ENCODE measurements at regions not wholly inside any gene's neighbourhood (a gene's known extent, or its start where the extent isn't known, plus 50 kb on each side); places are given as distances from the start of the nearest gene placed in this dataset.
"Not testable (repeated sequence)": the region's sequence is repeated elsewhere in the genome, so short reads cannot be mapped to it uniquely, and the experiment has no call there.

GRCh38 chr13:111665691-111666095 lies 345.3 kb downstream of the TEX29 start:
- no peak for DNase-seq

GRCh38 chr13:111666164-111666776 lies 345.8 kb downstream of the TEX29 start:
- no peak for DNase-seq

- DNase-seq, result no peak
Measured at GRCh38 chr13:111667757-111668156, 347.3 kb downstream of the TEX29 start.

- no peak for DNase-seq
Measured at GRCh38 chr13:111668451-111668850, 348.0 kb downstream of the TEX29 start.

- DNase-seq, result not testable (repeated sequence)
Measured at GRCh38 chr13:111672198-111672597, 351.8 kb downstream of the TEX29 start.

GRCh38 chr13:111678120-111678882 lies 357.9 kb downstream of the TEX29 start:
- DNase-seq, result not testable (repeated sequence)

GRCh38 chr13:111679645-111680044 lies 359.2 kb downstream of the TEX29 start:
- not testable (repeated sequence) for DNase-seq

GRCh38 chr13:111680100-111680499 lies 359.7 kb downstream of the TEX29 start:
- DNase-seq, result not testable (repeated sequence)

- DNase-seq, result not testable (repeated sequence)
Measured at GRCh38 chr13:111692028-111692427, 371.6 kb downstream of the TEX29 start.

GRCh38 chr13:111696121-111696520 lies 370.8 kb upstream of the SOX1 start:
- not testable (repeated sequence) for DNase-seq

GRCh38 chr13:111702059-111702458 lies 364.9 kb upstream of the SOX1 start:
- not testable (repeated sequence) for DNase-seq

Data from muscle of arm (tissue), 1 donor.